Neural cell (in vitro differentiated cells): ENCODE measurements at regions not wholly inside any gene's neighbourhood (a gene's known extent, or its start where the extent isn't known, plus 50 kb on each side); places are given as distances from the start of the nearest gene placed in this dataset.

Experiments
- H2AFZ ChIP-seq: fragments of 200-600, 300-800 bp; sonication (generic), shearing (Covaris generic); 2 replicates; pipeline ENCODE4 v1.6.0; 2014; ENCODE audit warnings: low read depth, mild to moderate bottlenecking, antibody characterized with exemption, low read length, moderate library complexity
- H3F3A ChIP-seq: fragments of 200-600 bp; shearing (Covaris generic); 2 replicates; pipeline ENCODE4 v1.6.1; 2016; ENCODE audit warnings: mild to moderate bottlenecking, moderate library complexity, mixed read lengths, antibody characterized with exemption, low read length; ENCODE audit not compliant: insufficient read depth, poor library complexity, severe bottlenecking
- H3K27ac ChIP-seq: fragments of 200-600, 300-800 bp; sonication (generic), shearing (Covaris generic); 2 replicates; pipeline ENCODE4 v1.5.1; 2014; ENCODE audit warnings: mild to moderate bottlenecking, low read length, moderate library complexity
- H3K27me3 ChIP-seq: fragments of 300-800, 200-600 bp; sonication (generic), shearing (Covaris generic); 2 replicates; pipeline ENCODE4 v1.6.0; 2014; ENCODE audit warnings: mild to moderate bottlenecking, low read depth, low read length, moderate library complexity; ENCODE audit not compliant: insufficient read depth
- H3K36me3 ChIP-seq: fragments of 300-800, 200-600 bp; sonication (generic), shearing (Covaris generic); 2 replicates; pipeline ENCODE4 v1.5.1; 2014; ENCODE audit warnings: mild to moderate bottlenecking, antibody characterized with exemption, low read length, moderate library complexity; ENCODE audit not compliant: insufficient read depth
- H3K4me2 ChIP-seq: fragments of 300-800, 200-600 bp; sonication (generic), shearing (Covaris generic); 2 replicates; pipeline ENCODE4 v1.6.0; 2014; ENCODE audit warnings: mild to moderate bottlenecking, low read length
- H3K4me3 ChIP-seq: fragments of 300-800, 200-600 bp; sonication (generic), shearing (Covaris generic); 2 replicates; pipeline ENCODE4 v1.5.1; 2014; ENCODE audit warnings: mild to moderate bottlenecking, low read length, moderate library complexity
- H3K79me2 ChIP-seq: fragments of 200-600 bp; shearing (Covaris generic); replicated peaks from 2 replicates; pipeline ENCODE4 v1.6.0; 2014; ENCODE audit warnings: mild to moderate bottlenecking, low read length, moderate library complexity; ENCODE audit not compliant: insufficient read depth
- H3K9ac ChIP-seq: fragments of 300-800, 200-600 bp; sonication (generic), shearing (Covaris generic); 2 replicates; pipeline ENCODE4 v1.6.1; 2016; ENCODE audit warnings: mild to moderate bottlenecking, low read length, mixed read lengths
- H3K9me2 ChIP-seq: fragments of 200-600 bp; shearing (Covaris generic); 2 replicates; pipeline ENCODE4 v1.6.1; 2016; ENCODE audit warnings: mild to moderate bottlenecking, low read length, mixed read lengths; ENCODE audit not compliant: insufficient read depth
- H3K9me3 ChIP-seq: fragments of 200-600, 300-800 bp; sonication (generic), shearing (Covaris generic); 2 replicates; pipeline ENCODE4 v1.6.1; 2016; ENCODE audit warnings: mild to moderate bottlenecking, mixed run types, low read length, moderate library complexity, mixed read lengths
- H4K20me1 ChIP-seq: fragments of 200-600 bp; shearing (Covaris generic); 2 replicates; pipeline ENCODE4 v1.6.1; 2016; ENCODE audit warnings: mild to moderate bottlenecking, mixed run types; ENCODE audit not compliant: insufficient read depth
- CTCF ChIP-seq: fragments of 450-650 bp; IDR thresholded peaks from 2 replicates; pipeline ENCODE4 v1.5.1; 2014; ENCODE audit warnings: antibody characterized with exemption, mild to moderate bottlenecking, moderate library complexity; ENCODE audit not compliant: poor library complexity, severe bottlenecking
- EP300 ChIP-seq: fragments of 450-650 bp; conservative IDR thresholded peaks from 2 replicates; pipeline ENCODE4 v1.6.1; 2014; ENCODE audit warnings: antibody characterized with exemption, mild to moderate bottlenecking, moderate library complexity; ENCODE audit not compliant: poor library complexity, severe bottlenecking
- EZH2 ChIP-seq: fragments of 200-600, 300-800 bp; shearing (Covaris generic), sonication (generic); IDR thresholded peaks from 2 replicates; pipeline ENCODE4 v1.6.1; 2014; ENCODE audit warnings: antibody characterized with exemption, low read length, borderline replicate concordance, mild to moderate bottlenecking; ENCODE audit not compliant: insufficient read depth, poor library complexity, severe bottlenecking
- MXI1 ChIP-seq: fragments of 450-650 bp; conservative IDR thresholded peaks from 2 replicates; pipeline ENCODE4 v1.6.1; 2014; ENCODE audit warnings: antibody characterized with exemption, mild to moderate bottlenecking; ENCODE audit not compliant: poor library complexity, severe bottlenecking
- POLR2AphosphoS5 ChIP-seq: IDR thresholded peaks from 2 replicates; pipeline ENCODE4 v1.6.1; 2012
- RAD21 ChIP-seq: fragments of 450-650 bp; conservative IDR thresholded peaks from 2 replicates; pipeline ENCODE4 v1.6.1; 2014; ENCODE audit warnings: antibody characterized with exemption, mild to moderate bottlenecking, moderate library complexity
- REST ChIP-seq: IDR thresholded peaks from 2 replicates; pipeline ENCODE4 v1.6.1; 2012; ENCODE audit warnings: borderline replicate concordance
- SMC3 ChIP-seq: fragments of 450-650 bp; conservative IDR thresholded peaks from 2 replicates; pipeline ENCODE4 v1.6.1; 2014; ENCODE audit warnings: antibody characterized with exemption, mild to moderate bottlenecking, moderate library complexity; ENCODE audit not compliant: poor library complexity
- TAF1 ChIP-seq: IDR thresholded peaks from 2 replicates; pipeline ENCODE4 v1.6.1; 2012; ENCODE audit warnings: low read depth

GRCh38 chr2:196275646-196276352, 104.4 kb upstream of the STK17B start:
- Histone ChIP-seq H4K20me1 (no peaks in the 10 kb centered on the region), H3K36me3 (peaks cover 4% of the 10 kb centered on the region), H3F3A (no peaks in the 10 kb centered on the region), H3K9ac (no peak overlapping the region), H3K27me3 (no peaks in the 10 kb centered on the region), H3K9me3 (no peaks in the 10 kb centered on the region), H3K4me3 (no peak overlapping the region), H3K9me2 (no peaks in the 10 kb centered on the region), H2AFZ (no peak overlapping the region), H3K79me2 (no peaks in the 10 kb centered on the region), H3K27ac (no peak overlapping the region), H3K4me2 (no peak overlapping the region)
- TF ChIP-seq REST = no peak
- no peak for TF ChIP-seq POLR2AphosphoS5
- TF ChIP-seq SMC3 = no peak
- no peak for TF ChIP-seq EP300

- no peaks in the 10 kb centered on the region for H3K27me3 ChIP-seq
- peaks cover 4% of the 10 kb centered on the region for H3K36me3 ChIP-seq
- H3K27ac ChIP-seq = no peak overlapping the region
- H3K4me2 ChIP-seq = no peak overlapping the region
- H2AFZ ChIP-seq = no peak overlapping the region
- no peak overlapping the region for H3K9ac ChIP-seq
- no peaks in the 10 kb centered on the region for H3F3A ChIP-seq
- no peaks in the 10 kb centered on the region for H4K20me1 ChIP-seq
- no peaks in the 10 kb centered on the region for H3K9me2 ChIP-seq
- H3K4me3 ChIP-seq = no peak overlapping the region
- no peaks in the 10 kb centered on the region for H3K9me3 ChIP-seq
- no peaks in the 10 kb centered on the region for H3K79me2 ChIP-seq
- TF ChIP-seq EZH2 (no peak), MXI1 (no peak), SMC3 (no peak), CTCF (no peak), RAD21 (no peak), REST (no peak), EP300 (no peak), TAF1 (no peak), POLR2AphosphoS5 (no peak)
Measured at GRCh38 chr2:196276421-196276820, 105.0 kb upstream of the STK17B start.
